PC-3 (cell line): ENCODE measurements at regions not wholly inside any gene's neighbourhood (a gene's known extent, or its start where the extent isn't known, plus 50 kb on each side); places are given as distances from the start of the nearest gene placed in this dataset.

Experiments used
- ATAC-seq: fragments of 200-7000 bp; cut with Tn5 transposase; 2 replicates; pipeline ENCODE4 v1.9.1; 2020; ENCODE audit warnings: mild to moderate bottlenecking, moderate library complexity
- BruUV-seq: library from RNA; stranded (reverse); fragments of 400-500 nt; replicated peaks from 2 replicates; lab custom pipeline; 2021; lab: Mats Ljungman, UMichigan
- CTCF ChIA-PET: fragments of 300-600 bp; sonication (Branson Sonifier 250); formaldehyde crosslinking; loops from one replicate; lab custom pipeline; 2022; ENCODE audit warnings: antibody characterized with exemption; lab: Charles Lee
- POLR2A ChIA-PET: fragments of 300-600 bp; sonication (Branson Sonifier 250); formaldehyde crosslinking; loops from one replicate; lab custom pipeline; 2022; ENCODE audit warnings: antibody characterized with exemption; ENCODE audit not compliant: unreplicated experiment; lab: Charles Lee
- DNase-seq: peaks from one replicate; pipeline ENCODE4 v3.0.0-alpha.2; 2015
- H2AFZ ChIP-seq: fragments of 300-600 bp; sonication (generic); 2 replicates; pipeline ENCODE4 v1.6.0; 2016; ENCODE audit warnings: antibody characterized with exemption, low read length
- H3F3A ChIP-seq: fragments of 300-600 bp; sonication (generic); one replicate; pipeline ENCODE4 v1.6.0; 2017; ENCODE audit warnings: antibody characterized with exemption, low read length, control low read depth, mild to moderate bottlenecking; ENCODE audit not compliant: unreplicated experiment
- H3K27ac ChIP-seq: fragments of 300-600 bp; sonication (generic); 2 replicates; pipeline ENCODE4 v1.5.1; 2016; ENCODE audit warnings: mild to moderate bottlenecking, low read length
- H3K27me3 ChIP-seq: fragments of 300-600 bp; sonication (generic); 2 replicates; pipeline ENCODE4 v1.6.1; 2016; ENCODE audit warnings: low read length, mixed read lengths
- H3K36me3 ChIP-seq: fragments of 300-600 bp; sonication (generic); 2 replicates; pipeline ENCODE4 v1.6.1; 2016; ENCODE audit warnings: low read depth, mixed run types, low read length, mixed read lengths
- H3K4me1 ChIP-seq: fragments of 300-600 bp; sonication (generic); 2 replicates; pipeline ENCODE4 v1.5.1; 2016; ENCODE audit warnings: low read length; ENCODE audit not compliant: insufficient read depth
- H3K4me2 ChIP-seq: fragments of 300-600 bp; sonication (generic); 2 replicates; pipeline ENCODE4 v1.6.0; 2016; ENCODE audit warnings: low read length
- H3K4me3 ChIP-seq: fragments of 300-600 bp; sonication (generic); 2 replicates; pipeline ENCODE4 v1.5.1; 2016; ENCODE audit warnings: mild to moderate bottlenecking, low read length, mixed read lengths
- H3K79me2 ChIP-seq: fragments of 300-600 bp; sonication (generic); 2 replicates; pipeline ENCODE4 v1.6.1; 2017; ENCODE audit warnings: low read length, mixed read lengths
- H3K9ac ChIP-seq: fragments of 300-600 bp; sonication (generic); 2 replicates; pipeline ENCODE4 v1.6.0; 2016; ENCODE audit warnings: mild to moderate bottlenecking, low read length
- H3K9me2 ChIP-seq: fragments of 300-600 bp; sonication (generic); replicated peaks from 2 replicates; pipeline ENCODE4 v1.6.1; 2016; ENCODE audit warnings: mixed run types, low read length, mixed read lengths
- H3K9me3 ChIP-seq: fragments of 300-600 bp; sonication (generic); 2 replicates; pipeline ENCODE4 v1.6.1; 2016; ENCODE audit warnings: low read length, mixed read lengths
- H4K20me1 ChIP-seq: fragments of 300-600 bp; sonication (generic); 2 replicates; pipeline ENCODE4 v1.6.1; 2016; ENCODE audit warnings: low read length, mixed read lengths
- CTCF ChIP-seq: fragments of 300-600 bp; sonication (generic); conservative IDR thresholded peaks from 2 replicates; pipeline ENCODE4 v1.5.1; 2017; ENCODE audit warnings: antibody characterized with exemption, low read depth, mild to moderate bottlenecking, low read length
- EZH2 ChIP-seq: fragments of 300-600 bp; sonication (generic); IDR thresholded peaks from one replicate; pipeline ENCODE4 v1.6.1; 2017; ENCODE audit warnings: antibody characterized with exemption, mild to moderate bottlenecking, low read length; ENCODE audit not compliant: unreplicated experiment
- EZH2phosphoT487 ChIP-seq: fragments of 300-600 bp; sonication (generic); IDR thresholded peaks from 2 replicates; pipeline ENCODE4 v1.6.1; 2018; ENCODE audit warnings: mild to moderate bottlenecking, antibody characterized with exemption, low read length, borderline replicate concordance
- intact Hi-C: fragments of 100-400 bp; cut with micrococcal nuclease; formaldehyde crosslinking; loops from 2 replicates; pipeline ENCODE4 v1.9.0; 2023

- H3K4me3 ChIP-seq, result no peak overlapping the region
- no peaks in the 10 kb centered on the region for H3K9me2 ChIP-seq
- POLR2A ChIA-PET, result no interaction called here
- DNase-seq (no peak), ATAC-seq (no peak)
- CTCF ChIA-PET, result no interaction called here
- BruUV-seq, result no TSS peak
- H3K4me1 ChIP-seq, result no peaks in the 10 kb centered on the region
- no peaks in the 10 kb centered on the region for H3K79me2 ChIP-seq
- H3K27me3 ChIP-seq, result peaks cover 24% of the 10 kb centered on the region; the same call in 1 of the 2 replicates
- TF ChIP-seq EZH2phosphoT487 (no peak), CTCF (no peak), EZH2 (no peak)
- intact Hi-C loops, result no loop called here
- H4K20me1 ChIP-seq, result no peaks in the 10 kb centered on the region
- no peak overlapping the region for H3K27ac ChIP-seq
- no peak overlapping the region for H3K9ac ChIP-seq
- no peaks in the 10 kb centered on the region for H3K9me3 ChIP-seq
- no peak overlapping the region for H2AFZ ChIP-seq
- H3K36me3 ChIP-seq, result no peaks in the 10 kb centered on the region
- H3K4me2 ChIP-seq, result no peak overlapping the region
- H3F3A ChIP-seq, result no peaks in the 10 kb centered on the region
Observed at GRCh38 chr5:172572440-172572839, 68.6 kb upstream of the NEURL1B start.

DNA sequence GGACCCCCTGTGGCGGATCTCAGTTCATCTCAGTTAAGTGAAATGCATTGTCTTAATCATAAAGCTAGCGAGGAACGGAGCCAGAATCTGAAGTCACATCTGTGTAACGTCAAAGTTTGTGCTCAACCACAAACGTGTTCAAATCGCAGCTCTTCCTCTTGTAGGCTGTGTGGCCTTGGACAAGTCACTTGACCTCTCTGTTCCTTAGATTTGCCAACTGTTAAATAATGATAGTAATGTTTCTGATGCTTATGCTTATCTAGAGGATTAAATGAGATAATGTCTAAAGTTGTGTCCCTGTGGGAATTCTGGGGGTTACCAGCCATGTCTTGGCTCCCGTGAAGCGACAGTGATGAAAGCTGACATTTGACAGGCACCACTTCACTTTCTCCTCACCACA lies 69.2 kb upstream of the NEURL1B start:
- no peaks in the 10 kb centered on the region for H3K79me2 ChIP-seq
- H3K36me3 ChIP-seq, result no peaks in the 10 kb centered on the region
- no peak for DNase-seq
- TF ChIP-seq EZH2phosphoT487, result no peak
- TF ChIP-seq CTCF, result no peak
- TF ChIP-seq EZH2, result no peak
- no peak overlapping the region for H3K27ac ChIP-seq
- H4K20me1 ChIP-seq, result no peaks in the 10 kb centered on the region
- no peaks in the 10 kb centered on the region for H3K9me2 ChIP-seq
- no peak overlapping the region for H3K4me2 ChIP-seq
- peaks cover 27% of the 10 kb centered on the region; the same call in 1 of the 2 replicates for H3K27me3 ChIP-seq
- no peaks in the 10 kb centered on the region for H3F3A ChIP-seq
- no peak overlapping the region for H3K4me3 ChIP-seq
- no peak overlapping the region for H2AFZ ChIP-seq
- POLR2A ChIA-PET, result no interaction called here
- intact Hi-C loops, result no loop called here
- no peak overlapping the region for H3K9ac ChIP-seq
- H3K9me3 ChIP-seq, result no peaks in the 10 kb centered on the region
- no TSS peak for BruUV-seq
- CTCF ChIA-PET, result no interaction called here
- no peak for ATAC-seq
- no peaks in the 10 kb centered on the region for H3K4me1 ChIP-seq

DNA sequence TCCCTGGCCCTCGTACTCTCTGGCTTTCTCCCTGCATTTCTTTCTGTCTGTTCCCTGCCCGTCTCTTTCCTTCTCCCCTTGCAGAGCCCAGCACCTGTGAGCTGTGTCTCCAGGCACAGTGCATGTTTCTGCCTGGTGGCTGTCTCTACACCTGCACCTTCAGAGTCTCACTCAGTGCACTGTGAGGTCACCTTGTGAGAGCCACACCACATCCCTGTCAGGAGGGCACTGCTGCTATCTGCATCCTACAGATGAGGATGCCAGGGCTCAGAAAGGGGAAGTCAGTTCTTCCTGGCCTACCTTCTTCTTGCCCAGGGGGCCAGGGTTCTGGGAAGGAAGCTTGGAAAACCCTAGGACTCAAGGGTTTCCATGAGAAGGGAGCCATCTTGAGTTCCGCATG lies 69.7 kb upstream of the NEURL1B start:
- intact Hi-C loops, result no loop called here
- no peaks in the 10 kb centered on the region for H3K79me2 ChIP-seq
- ATAC-seq (no peak), DNase-seq (no peak)
- TF ChIP-seq EZH2phosphoT487 (no peak), CTCF (no peak)
- ChIA-PET CTCF (no interaction called here), POLR2A (no interaction called here)
- H3K27me3 ChIP-seq, result peaks cover 32% of the 10 kb centered on the region; the same call in 1 of the 2 replicates
- no peak overlapping the region for H3K9ac ChIP-seq
- no peaks in the 10 kb centered on the region for H3K9me2 ChIP-seq
- H3K36me3 ChIP-seq, result no peaks in the 10 kb centered on the region
- H3K4me1 ChIP-seq, result no peaks in the 10 kb centered on the region
- H3K4me3 ChIP-seq, result no peak overlapping the region
- no peak overlapping the region for H3K27ac ChIP-seq
- H4K20me1 ChIP-seq, result no peaks in the 10 kb centered on the region
- H2AFZ ChIP-seq, result no peak overlapping the region
- no peaks in the 10 kb centered on the region for H3F3A ChIP-seq
- no peak overlapping the region for H3K4me2 ChIP-seq
- H3K9me3 ChIP-seq, result no peaks in the 10 kb centered on the region
- no TSS peak for BruUV-seq
